HepG2 (cell line): ENCODE measurements at regions not wholly inside any gene's neighbourhood (a gene's known extent, or its start where the extent isn't known, plus 50 kb on each side); places are given as distances from the start of the nearest gene placed in this dataset.
A peak's percentile ranks its signal among the peaks of the same experiment; 100 is the strongest.

ENCODE experiments used
- AHR ChIP-seq: IDR thresholded peaks from 2 replicates; pipeline ENCODE4 v1.6.1; 2018; ENCODE audit warnings: missing genetic modification reagents, missing compliant biosample characterization
- ARID2 ChIP-seq: sonication (generic); formaldehyde crosslinking; IDR thresholded peaks from 2 replicates; pipeline ENCODE4 v1.8.1; 2022; ENCODE audit warnings: mild to moderate bottlenecking, missing genetic modification reagents, borderline replicate concordance
- CSRNP1 ChIP-seq: sonication (generic); formaldehyde crosslinking; IDR thresholded peaks from 2 replicates; pipeline ENCODE4 v1.8.1; 2023; ENCODE audit warnings: mild to moderate bottlenecking, missing genetic modification reagents
- DBP ChIP-seq: sonication (generic); formaldehyde crosslinking; IDR thresholded peaks from 2 replicates; pipeline ENCODE4 v1.4.0; 2020; ENCODE audit warnings: missing genetic modification reagents; ENCODE audit errors: not compliant biosample characterization
- HMG20A ChIP-seq: IDR thresholded peaks from 2 replicates; pipeline ENCODE4 v1.6.1; 2016; ENCODE audit warnings: borderline replicate concordance
- KDM5B ChIP-seq: sonication (generic); formaldehyde crosslinking; IDR thresholded peaks from 2 replicates; pipeline ENCODE4 v1.4.0; 2020; ENCODE audit warnings: missing genetic modification reagents, mild to moderate bottlenecking, borderline replicate concordance
- MAX ChIP-seq: IDR thresholded peaks from 2 replicates; pipeline ENCODE4 v1.6.1; 2012; ENCODE audit warnings: inconsistent platforms
- MIER2 ChIP-seq: IDR thresholded peaks from 2 replicates; pipeline ENCODE4 v1.6.1; 2016; ENCODE audit warnings: missing biosample characterization, missing genetic modification reagents
- MIER3 ChIP-seq: IDR thresholded peaks from 2 replicates; pipeline ENCODE4 v1.6.1; 2016; ENCODE audit warnings: missing compliant biosample characterization, borderline replicate concordance
- NR2C2 ChIP-seq: sonication (generic); formaldehyde crosslinking; IDR thresholded peaks from 2 replicates; pipeline ENCODE4 v1.4.0; 2020; ENCODE audit warnings: missing genetic modification reagents, mild to moderate bottlenecking, moderate library complexity, borderline replicate concordance
- PPARG ChIP-seq: conservative IDR thresholded peaks from 2 replicates; pipeline ENCODE4 v1.6.1; 2016; ENCODE audit warnings: missing biosample characterization, missing genetic modification reagents
- RFX3 ChIP-seq: IDR thresholded peaks from 2 replicates; pipeline ENCODE4 v1.6.1; 2016; ENCODE audit warnings: missing biosample characterization, missing genetic modification reagents
- SALL1 ChIP-seq: sonication (generic); formaldehyde crosslinking; IDR thresholded peaks from 2 replicates; pipeline ENCODE4 v1.8.0; 2022; ENCODE audit warnings: mild to moderate bottlenecking, missing genetic modification reagents
- SIX4 ChIP-seq: sonication (generic); formaldehyde crosslinking; IDR thresholded peaks from 2 replicates; pipeline ENCODE4 v1.4.0; 2020; ENCODE audit warnings: missing genetic modification reagents
- ZBTB25 ChIP-seq: IDR thresholded peaks from 2 replicates; pipeline ENCODE4 v1.6.1; 2018; ENCODE audit warnings: missing genetic modification reagents
- ZFX ChIP-seq: sonication (generic); formaldehyde crosslinking; IDR thresholded peaks from 2 replicates; pipeline ENCODE4 v1.4.0; 2020; ENCODE audit warnings: mild to moderate bottlenecking, low read depth, missing genetic modification reagents, moderate library complexity
- ZMYM4 ChIP-seq: sonication (generic); formaldehyde crosslinking; IDR thresholded peaks from 2 replicates; pipeline ENCODE4 v1.8.1; 2023; ENCODE audit warnings: mild to moderate bottlenecking, missing genetic modification reagents
- ZNF18 ChIP-seq: sonication (generic); formaldehyde crosslinking; IDR thresholded peaks from 2 replicates; pipeline ENCODE4 v1.8.0; 2022; ENCODE audit warnings: mild to moderate bottlenecking, missing genetic modification reagents; ENCODE audit not compliant: insufficient replicate concordance
- ZNF264 ChIP-seq: sonication (generic); formaldehyde crosslinking; IDR thresholded peaks from 2 replicates; pipeline ENCODE4 v1.4.0; 2020; ENCODE audit warnings: missing genetic modification reagents
- ZNF496 ChIP-seq: sonication (generic); formaldehyde crosslinking; IDR thresholded peaks from 2 replicates; pipeline ENCODE4 v1.8.1; 2023; ENCODE audit warnings: mild to moderate bottlenecking, moderate library complexity, missing genetic modification reagents; ENCODE audit not compliant: insufficient replicate concordance
- ZNF501 ChIP-seq: sonication (generic); formaldehyde crosslinking; IDR thresholded peaks from 2 replicates; pipeline ENCODE4 v1.5.1; 2020; ENCODE audit warnings: mild to moderate bottlenecking, moderate library complexity, missing genetic modification reagents
- ZNF557 ChIP-seq: sonication (generic); formaldehyde crosslinking; IDR thresholded peaks from 2 replicates; pipeline ENCODE4 v1.4.0; 2020; ENCODE audit warnings: missing genetic modification reagents
- ZNF770 ChIP-seq: sonication (generic); formaldehyde crosslinking; IDR thresholded peaks from 2 replicates; pipeline ENCODE4 v1.5.0; 2020; ENCODE audit warnings: mild to moderate bottlenecking, missing genetic modification reagents
- ZNF788 ChIP-seq: sonication (generic); formaldehyde crosslinking; IDR thresholded peaks from 2 replicates; pipeline ENCODE4 v1.5.0; 2020; ENCODE audit warnings: mild to moderate bottlenecking, missing genetic modification reagents, borderline replicate concordance

GRCh38 chr14:76968621-76969063 is 59.9 kb downstream of the IRF2BPL start (continued):
- TF ChIP-seq ZNF18 (CRISPR knock-in tag) (peak; percentile 82), MIER3 (CRISPR knock-in tag) (peak; percentile 52; the same call in 1 of the 2 replicates), ZNF788 (CRISPR knock-in tag) (peak; percentile 77; the same call in 1 of the 2 replicates), KDM5B (CRISPR knock-in tag) (peak; percentile 26; the same call in 1 of the 2 replicates), ZNF770 (CRISPR knock-in tag) (peak; percentile 70), HMG20A (CRISPR knock-in tag) (peak; percentile 64; the same call in 1 of the 2 replicates), ZNF264 (CRISPR knock-in tag) (peak; percentile 24; the same call in 1 of the 2 replicates), ZBTB25 (0 out of 2 replicates have a peak, but pooled peaks have one; percentile 38), ZNF496 (no peak), DBP (no peak), ZFX (peak; percentile 86), PPARG (CRISPR knock-in tag) (peak; percentile 62), ZNF557 (CRISPR knock-in tag) (no peak), ZMYM4 (peak; percentile 66), MAX (peak; percentile 49), ARID2 (CRISPR knock-in tag) (peak; percentile 61; the same call in 1 of the 2 replicates), CSRNP1 (0 out of 2 replicates have a peak, but pooled peaks have one; percentile 34), MIER2 (CRISPR knock-in tag) (peak; percentile 67; the same call in 1 of the 2 replicates), SIX4 (CRISPR knock-in tag) (0 out of 2 replicates have a peak, but pooled peaks have one; percentile 41), NR2C2 (CRISPR knock-in tag) (peak; percentile 41; the same call in 1 of the 2 replicates), RFX3 (no peak), ZNF501 (CRISPR knock-in tag) (peak; percentile 70; the same call in 1 of the 2 replicates), SALL1 (CRISPR knock-in tag) (peak; percentile 89), AHR (CRISPR knock-in tag) (peak; percentile 59; the same call in 1 of the 2 replicates)
